Fibroblast of the aortic adventitia (primary cell): ENCODE measurements at regions not wholly inside any gene's neighbourhood (a gene's known extent, or its start where the extent isn't known, plus 50 kb on each side); places are given as distances from the start of the nearest gene placed in this dataset.

Experiments
- DNase-seq: peaks from one replicate; pipeline ENCODE4 v3.0.0-alpha.2; 2010; ENCODE audit warnings: low read depth
- H3K4me3 ChIP-seq: 2 replicates; pipeline ENCODE4 v1.5.1; 2011; ENCODE audit warnings: low read depth, mild to moderate bottlenecking, control low read depth, low read length, moderate library complexity
- CTCF ChIP-seq: IDR thresholded peaks from 2 replicates; pipeline ENCODE4 v1.5.1; 2011; ENCODE audit warnings: mild to moderate bottlenecking, low read length, control low read depth, inconsistent platforms; ENCODE audit not compliant: insufficient read depth

- TF ChIP-seq CTCF, result no peak
- no peak overlapping the region for H3K4me3 ChIP-seq
- DNase-seq, result no peak
These were observed 274.3 kb upstream of the ANKRD55 start for GRCh38 chr5:56507351-56507930.

GRCh38 chr5:56506211-56506965 is 273.3 kb upstream of the ANKRD55 start:
- TF ChIP-seq CTCF, result no peak
- H3K4me3 ChIP-seq, result no peak overlapping the region
- DNase-seq, result no peak

GRCh38 chr5:56503929-56504328 is 270.8 kb upstream of the ANKRD55 start:
- TF ChIP-seq CTCF, result no peak
- H3K4me3 ChIP-seq, result no peak overlapping the region
- no peak for DNase-seq

- peak; percentile 8 for DNase-seq
- H3K4me3 ChIP-seq, result no peak overlapping the region
- TF ChIP-seq CTCF, result no peak
These were observed 268.8 kb upstream of the ANKRD55 start for GRCh38 chr5:56501781-56502557.

- no peak for TF ChIP-seq CTCF
- no peak overlapping the region for H3K4me3 ChIP-seq
- no peak for DNase-seq
These were observed 266.8 kb upstream of the ANKRD55 start for GRCh38 chr5:56499901-56500300.

- no peak for TF ChIP-seq CTCF
- H3K4me3 ChIP-seq, result no peak overlapping the region
- DNase-seq, result no peak
These were observed 266.4 kb upstream of the ANKRD55 start for GRCh38 chr5:56499491-56499890.
